ENCODE measurements at regions not wholly inside any gene's neighbourhood (a gene's known extent, or its start where the extent isn't known, plus 50 kb on each side); places are given as distances from the start of the nearest gene placed in this dataset.
A peak's percentile ranks its signal among the peaks of the same experiment; 100 is the strongest.

- no peaks in the 10 kb centered on the region for H3K36me3 ChIP-seq (ENCODE audit: control insufficient read depth, insufficient read depth, low read length)
Measured at GRCh38 chr11:31972623-31973022, 118.3 kb upstream of the RCN1 start.

GRCh38 chr11:31969359-31969702 is 121.5 kb upstream of the RCN1 start:
- Histone ChIP-seq H3K36me3 (ENCODE audit: control insufficient read depth, insufficient read depth, low read length) (no peaks in the 10 kb centered on the region), H3K9me3 (ENCODE audit: control insufficient read depth, insufficient read depth, low read depth, low read length) (no peaks in the 10 kb centered on the region), H3K79me2 (ENCODE audit: control insufficient read depth, insufficient read depth, low read length) (no peaks in the 10 kb centered on the region), H3K9ac (ENCODE audit: insufficient read depth, low read length) (no peak overlapping the region), H3K27me3 (ENCODE audit: control insufficient read depth, insufficient read depth, low read length) (no peaks in the 10 kb centered on the region), H3K4me3 (replicated peaks in 1 of 4; ENCODE audit: control extremely low read depth in 1 of 4, insufficient read depth in 1 of 4, low read depth in 3 of 4, low read length in 4 of 4) (no peak overlapping the region), H3K4me2 (ENCODE audit: extremely low read depth, insufficient read depth, low read length) (peak overlapping the region; percentile 1), H4K20me1 (ENCODE audit: control insufficient read depth, extremely low read depth, insufficient read depth, low read length) (no peaks in the 10 kb centered on the region), H2AFZ (ENCODE audit: low read length) (no peak overlapping the region), H3K4me1 (ENCODE audit: control insufficient read depth, extremely low read depth, insufficient read depth, low read length) (peaks cover 2% of the 10 kb centered on the region), H3K27ac (ENCODE audit: insufficient read depth, low read length) (no peak overlapping the region)
- no peak for TF ChIP-seq CTCF (conservative IDR thresholded peaks at IDR 0.05 in 1 of 2, IDR thresholded peaks at IDR 0.05 in 1 of 2; ENCODE audit: low read depth in 1 of 2, low read length in 2 of 2)
- no peak for DNase-seq (ENCODE audit: low read depth in 2 of 2)

More at GRCh38 chr11:31972623-31973022, 118.3 kb upstream of the RCN1 start:
- Histone ChIP-seq H3K4me1 (ENCODE audit: control insufficient read depth, extremely low read depth, insufficient read depth, low read length) (peaks cover 5% of the 10 kb centered on the region), H2AFZ (ENCODE audit: low read length) (no peak overlapping the region), H3K9me3 (ENCODE audit: control insufficient read depth, insufficient read depth, low read depth, low read length) (no peaks in the 10 kb centered on the region), H3K9ac (ENCODE audit: insufficient read depth, low read length) (no peak overlapping the region), H3K27ac (ENCODE audit: insufficient read depth, low read length) (no peak overlapping the region), H4K20me1 (ENCODE audit: control insufficient read depth, extremely low read depth, insufficient read depth, low read length) (no peaks in the 10 kb centered on the region), H3K79me2 (ENCODE audit: control insufficient read depth, insufficient read depth, low read length) (no peaks in the 10 kb centered on the region), H3K27me3 (ENCODE audit: control insufficient read depth, insufficient read depth, low read length) (no peaks in the 10 kb centered on the region), H3K4me3 (replicated peaks in 1 of 4; ENCODE audit: control extremely low read depth in 1 of 4, insufficient read depth in 1 of 4, low read depth in 3 of 4, low read length in 4 of 4) (no peak overlapping the region), H3K4me2 (ENCODE audit: extremely low read depth, insufficient read depth, low read length) (no peak overlapping the region)
- no peak for DNase-seq (ENCODE audit: low read depth in 2 of 2)
- TF ChIP-seq CTCF (conservative IDR thresholded peaks at IDR 0.05 in 1 of 2, IDR thresholded peaks at IDR 0.05 in 1 of 2; ENCODE audit: low read depth in 1 of 2, low read length in 2 of 2) (no peak), EZH2 (IDR thresholded peaks at IDR 0.05; ENCODE audit: low read length, missing control alignments) (no peak)

DNA sequence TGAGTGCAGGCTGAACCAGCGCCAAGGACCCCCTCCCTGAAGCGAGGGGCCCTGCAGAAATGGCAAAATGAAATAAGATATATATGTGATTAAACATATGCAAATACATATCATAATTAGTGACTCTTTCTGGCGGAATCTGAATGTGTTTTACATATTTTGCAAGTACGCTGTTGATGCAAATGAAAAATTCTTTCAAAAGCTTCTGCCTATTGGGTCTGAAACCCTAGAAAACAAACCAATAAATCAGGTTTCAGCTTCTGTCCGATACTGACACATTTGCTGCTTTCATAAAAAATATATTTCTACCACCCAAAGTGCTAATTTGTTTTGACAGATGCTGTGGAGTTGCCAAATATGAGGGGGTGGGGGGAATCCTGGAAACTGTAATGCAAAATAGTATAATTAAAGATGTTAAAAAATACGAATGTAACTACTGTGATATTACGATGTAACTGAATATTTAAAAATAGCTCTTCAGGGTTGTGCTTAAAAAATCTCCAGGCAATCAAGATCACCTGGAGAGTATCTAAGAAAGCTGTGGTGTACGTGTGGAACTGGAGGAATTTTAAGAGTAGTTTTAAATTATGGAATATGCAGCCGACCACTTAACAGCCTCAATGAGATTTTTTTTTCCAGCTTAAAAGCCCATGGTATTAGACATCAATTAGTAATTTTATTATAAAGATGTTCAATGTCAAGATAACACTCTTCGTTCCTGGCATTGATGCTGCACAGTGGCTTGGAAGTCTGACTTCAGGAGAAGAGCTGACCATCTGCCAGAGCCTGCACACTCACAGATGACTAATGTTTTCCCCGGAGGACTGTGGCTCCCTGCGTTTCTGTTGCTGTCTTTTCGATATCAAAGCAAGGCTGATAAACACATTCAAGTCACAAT is 122.2 kb upstream of the RCN1 start:
- Histone ChIP-seq H3K36me3 (ENCODE audit: control insufficient read depth, insufficient read depth, low read length) (no peaks in the 10 kb centered on the region), H4K20me1 (ENCODE audit: control insufficient read depth, extremely low read depth, insufficient read depth, low read length) (no peaks in the 10 kb centered on the region), H3K9me3 (ENCODE audit: control insufficient read depth, insufficient read depth, low read depth, low read length) (no peaks in the 10 kb centered on the region), H3K27me3 (ENCODE audit: control insufficient read depth, insufficient read depth, low read length) (no peaks in the 10 kb centered on the region), H3K4me1 (ENCODE audit: control insufficient read depth, extremely low read depth, insufficient read depth, low read length) (peaks cover 2% of the 10 kb centered on the region), H3K4me2 (ENCODE audit: extremely low read depth, insufficient read depth, low read length) (peak overlapping the region; percentile 1), H3K9ac (ENCODE audit: insufficient read depth, low read length) (no peak overlapping the region), H2AFZ (ENCODE audit: low read length) (no peak overlapping the region), H3K79me2 (ENCODE audit: control insufficient read depth, insufficient read depth, low read length) (no peaks in the 10 kb centered on the region), H3K4me3 (replicated peaks in 1 of 4; ENCODE audit: control extremely low read depth in 1 of 4, insufficient read depth in 1 of 4, low read depth in 3 of 4, low read length in 4 of 4) (no peak overlapping the region), H3K27ac (ENCODE audit: insufficient read depth, low read length) (no peak overlapping the region)
- DNase-seq (ENCODE audit: low read depth in 2 of 2) = peak; percentile 63 to 91
- TF ChIP-seq CTCF (conservative IDR thresholded peaks at IDR 0.05 in 1 of 2, IDR thresholded peaks at IDR 0.05 in 1 of 2; ENCODE audit: low read depth in 1 of 2, low read length in 2 of 2) (no peak), EZH2 (IDR thresholded peaks at IDR 0.05; ENCODE audit: low read length, missing control alignments) (no peak)
